GM23338 (cell line): ENCODE measurements at regions not wholly inside any gene's neighbourhood (a gene's known extent, or its start where the extent isn't known, plus 50 kb on each side); places are given as distances from the start of the nearest gene placed in this dataset.

Source experiments
- ETS1 ChIP-seq: IDR thresholded peaks from 2 replicates; pipeline ENCODE4 v1.6.1; 2016; ENCODE audit warnings: antibody characterized with exemption
- EZH2phosphoT487 ChIP-seq: fragments of 200-600 bp; sonication (generic); IDR thresholded peaks from one replicate; pipeline ENCODE4 v1.8.1; 2018; ENCODE audit warnings: antibody characterized with exemption; ENCODE audit not compliant: unreplicated experiment
- POLR2AphosphoS5 ChIP-seq: IDR thresholded peaks from 2 replicates; pipeline ENCODE4 v1.6.1; 2016; ENCODE audit warnings: antibody characterized with exemption, low read depth
- STAT1 ChIP-seq: IDR thresholded peaks from one replicate; pipeline ENCODE4 v1.6.1; 2016; ENCODE audit warnings: antibody characterized with exemption; ENCODE audit not compliant: unreplicated experiment
- ZNF331 ChIP-seq: fragments of 250-450 bp; sonication (Bioruptor Pico); IDR thresholded peaks from 2 replicates; pipeline ENCODE4 v1.5.0; 2020; ENCODE audit warnings: low read depth, mild to moderate bottlenecking, moderate library complexity
- ZNF462 ChIP-seq: fragments of 250-450 bp; sonication (Bioruptor Pico); IDR thresholded peaks from 2 replicates; pipeline ENCODE4 v1.5.0; 2020; ENCODE audit warnings: mild to moderate bottlenecking, moderate library complexity
- TF ChIP-seq, protein P1 (sequence below), 2 experiments: fragments of 200-600 bp in 1 of 2; sonication (generic) in 1 of 2; conservative IDR thresholded peaks; 2 replicates each; pipeline versions ENCODE4 v1.5.1 to v1.6.1; 2016 to 2017; ENCODE audit warnings: antibody characterized with exemption in 2 of 2, low read depth in 2 of 2, mild to moderate bottlenecking in 2 of 2, moderate library complexity in 1 of 2

- TF ChIP-seq ZNF462 (CRISPR knock-in tag) (no peak), EZH2phosphoT487 (no peak), ETS1 (no peak), STAT1 (no peak), POLR2AphosphoS5 (no peak), ZNF331 (CRISPR knock-in tag) (no peak)
- TF ChIP-seq, protein P1, sequence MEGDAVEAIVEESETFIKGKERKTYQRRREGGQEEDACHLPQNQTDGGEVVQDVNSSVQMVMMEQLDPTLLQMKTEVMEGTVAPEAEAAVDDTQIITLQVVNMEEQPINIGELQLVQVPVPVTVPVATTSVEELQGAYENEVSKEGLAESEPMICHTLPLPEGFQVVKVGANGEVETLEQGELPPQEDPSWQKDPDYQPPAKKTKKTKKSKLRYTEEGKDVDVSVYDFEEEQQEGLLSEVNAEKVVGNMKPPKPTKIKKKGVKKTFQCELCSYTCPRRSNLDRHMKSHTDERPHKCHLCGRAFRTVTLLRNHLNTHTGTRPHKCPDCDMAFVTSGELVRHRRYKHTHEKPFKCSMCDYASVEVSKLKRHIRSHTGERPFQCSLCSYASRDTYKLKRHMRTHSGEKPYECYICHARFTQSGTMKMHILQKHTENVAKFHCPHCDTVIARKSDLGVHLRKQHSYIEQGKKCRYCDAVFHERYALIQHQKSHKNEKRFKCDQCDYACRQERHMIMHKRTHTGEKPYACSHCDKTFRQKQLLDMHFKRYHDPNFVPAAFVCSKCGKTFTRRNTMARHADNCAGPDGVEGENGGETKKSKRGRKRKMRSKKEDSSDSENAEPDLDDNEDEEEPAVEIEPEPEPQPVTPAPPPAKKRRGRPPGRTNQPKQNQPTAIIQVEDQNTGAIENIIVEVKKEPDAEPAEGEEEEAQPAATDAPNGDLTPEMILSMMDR (conservative IDR thresholded peaks at IDR 0.05; ENCODE audit: low read depth in 2 of 2), result no peak
Measured at GRCh38 chr3:73680391-73681095, 55.8 kb upstream of the PDZRN3 start (continued).
